H1 (cell line): ENCODE measurements at regions not wholly inside any gene's neighbourhood (a gene's known extent, or its start where the extent isn't known, plus 50 kb on each side); places are given as distances from the start of the nearest gene placed in this dataset.
A peak's percentile ranks its signal among the peaks of the same experiment; 100 is the strongest.

Experiments
- CTCF ChIA-PET: fragments of 300-600 bp; sonication (Branson Sonifier 250); formaldehyde crosslinking; loops from one replicate; lab custom pipeline; 2021; ENCODE audit not compliant: partially characterized antibody; lab: Charles Lee
- POLR2A ChIA-PET: fragments of 300-600 bp; sonication (Branson Sonifier 250); formaldehyde crosslinking; loops from one replicate; lab custom pipeline; 2021; ENCODE audit warnings: inconsistent platforms; ENCODE audit not compliant: partially characterized antibody; lab: Charles Lee
- DNase-seq, 2 experiments: peaks; one replicate each; pipeline versions ENCODE4 v3.0.0 to v3.0.0-alpha.2; 2010 to 2022; ENCODE audit warnings: low spot score in 2 of 2, low read depth in 1 of 2, mixed read lengths in 1 of 2
- FAIRE-seq: peaks from 2 replicates; lab custom pipeline; 2011; peaks lifted over from hg19 to GRCh38; lab: Jason Lieb, UNC
- H2AFZ ChIP-seq: 2 replicates; pipeline ENCODE4 v1.8.1; 2012; ENCODE audit warnings: low read length, inconsistent platforms
- H2AK5ac ChIP-seq: 2 replicates; pipeline ENCODE4 v1.6.1; 2013; ENCODE audit warnings: low read depth, low read length
- H2BK120ac ChIP-seq: replicated peaks from 2 replicates; pipeline ENCODE3; 2013; ENCODE audit warnings: low read depth, low read length, inconsistent platforms
- H2BK12ac ChIP-seq: 2 replicates; pipeline ENCODE4 v1.6.1; 2013; ENCODE audit warnings: low read depth, low read length
- H2BK15ac ChIP-seq: 2 replicates; pipeline ENCODE4 v1.6.1; 2013; ENCODE audit warnings: low read length
- H2BK20ac ChIP-seq: 2 replicates; pipeline ENCODE4 v1.6.1; 2013; ENCODE audit warnings: low read length
- H2BK5ac ChIP-seq: 2 replicates; pipeline ENCODE4 v1.6.1; 2013; ENCODE audit warnings: low read depth, low read length
- H3K14ac ChIP-seq: 2 replicates; pipeline ENCODE4 v1.6.1; 2013; ENCODE audit warnings: inconsistent platforms; ENCODE audit not compliant: insufficient read length
- H3K18ac ChIP-seq: 2 replicates; pipeline ENCODE4 v1.6.1; 2013; ENCODE audit warnings: low read length; ENCODE audit errors: extremely low read depth
- H3K23ac ChIP-seq: 2 replicates; pipeline ENCODE4 v1.6.1; 2013; ENCODE audit warnings: inconsistent platforms; ENCODE audit not compliant: insufficient read length
- H3K23me2 ChIP-seq: 2 replicates; pipeline ENCODE4 v1.6.1; 2013; ENCODE audit warnings: low read depth, low read length
- H3K27ac ChIP-seq: 2 replicates; pipeline ENCODE4 v1.6.1; 2011; ENCODE audit warnings: low read depth, low read length, inconsistent platforms
- H3K27me3 ChIP-seq, 4 experiments: replicated peaks in 1 of 4; 1 replicate in 1 of 4; 2 replicates in 3 of 4; pipeline versions ENCODE4 v1.6.1 to v1.8.1; 2011 to 2013; ENCODE audit warnings: low read length in 3 of 4, mild to moderate bottlenecking in 3 of 4, inconsistent platforms in 2 of 4, mixed read lengths in 2 of 4, moderate library complexity in 1 of 4; ENCODE audit not compliant: control insufficient read depth in 3 of 4, insufficient read depth in 3 of 4; ENCODE audit errors: extremely low read depth in 1 of 4
- H3K36me3 ChIP-seq, 4 experiments: 2 replicates each; pipeline versions ENCODE4 v1.6.1 to v1.8.1; 2011 to 2013; ENCODE audit warnings: mild to moderate bottlenecking in 4 of 4, low read length in 3 of 4, moderate library complexity in 2 of 4, control low read depth in 1 of 4, inconsistent platforms in 1 of 4; ENCODE audit not compliant: insufficient read depth in 4 of 4, control insufficient read depth in 2 of 4
- H3K4ac ChIP-seq: replicated peaks from 2 replicates; pipeline ENCODE3; 2013; ENCODE audit warnings: low read length, low read depth, mixed read lengths, inconsistent platforms; ENCODE audit not compliant: insufficient read length
- H3K4me1 ChIP-seq, 4 experiments: replicated peaks in 1 of 4; 1 replicate in 1 of 4; 2 replicates in 3 of 4; pipeline versions ENCODE4 v1.6.1 to v1.8.1; 2011 to 2013; ENCODE audit warnings: low read length in 3 of 4, inconsistent platforms in 2 of 4, mixed read lengths in 1 of 4; ENCODE audit not compliant: insufficient read depth in 4 of 4, control insufficient read depth in 3 of 4
- H3K4me2 ChIP-seq, 2 experiments: 2 replicates each; pipeline versions ENCODE4 v1.6.1 to v1.8.1; 2011 to 2013; ENCODE audit warnings: low read depth in 2 of 2, low read length in 2 of 2, control low read depth in 1 of 2, inconsistent platforms in 1 of 2, mild to moderate bottlenecking in 1 of 2; ENCODE audit not compliant: insufficient read depth in 1 of 2
- H3K4me3 ChIP-seq, 4 experiments: fragments of 200-600, 300-600 bp in 1 of 4; sonication (generic), shearing (Covaris generic), sonication (Bioruptor Twin) in 1 of 4; 2 replicates each; pipeline versions ENCODE4 v1.5.1 to v1.8.1; 2011 to 2016; ENCODE audit warnings: low read length in 4 of 4, low read depth in 3 of 4, control low read depth in 2 of 4, inconsistent platforms in 2 of 4, mild to moderate bottlenecking in 2 of 4, mixed read lengths in 1 of 4, moderate library complexity in 1 of 4; ENCODE audit not compliant: insufficient read depth in 2 of 4; ENCODE audit errors: extremely low read depth in 1 of 4
- H3K56ac ChIP-seq: replicated peaks from 2 replicates; pipeline ENCODE3; 2013; ENCODE audit warnings: low read depth, mild to moderate bottlenecking, mixed read lengths, low read length, inconsistent platforms; ENCODE audit not compliant: insufficient read length
- H3K79me1 ChIP-seq: 2 replicates; pipeline ENCODE4 v1.6.1; 2013; ENCODE audit warnings: low read depth, low read length, control low read depth
- H3K79me2 ChIP-seq, 2 experiments: 2 replicates each; pipeline versions ENCODE4 v1.6.1 to v1.8.1; 2012 to 2013; ENCODE audit warnings: low read length in 2 of 2, mild to moderate bottlenecking in 2 of 2, inconsistent platforms in 1 of 2; ENCODE audit not compliant: insufficient read depth in 2 of 2, control insufficient read depth in 1 of 2
- H3K9ac ChIP-seq, 4 experiments: replicated peaks in 1 of 4; 1 replicate in 1 of 4; 2 replicates in 3 of 4; pipeline versions ENCODE4 v1.6.1 to v1.8.1; 2011 to 2013; ENCODE audit warnings: low read depth in 3 of 4, low read length in 3 of 4, control low read depth in 2 of 4, mild to moderate bottlenecking in 2 of 4, moderate library complexity in 2 of 4, inconsistent platforms in 1 of 4; ENCODE audit errors: extremely low read depth in 1 of 4
- H3K9me3 ChIP-seq, 2 experiments: 2 replicates each; pipeline versions ENCODE4 v1.6.1 to v1.8.1; 2012 to 2013; ENCODE audit warnings: mild to moderate bottlenecking in 2 of 2, moderate library complexity in 2 of 2, control low read depth in 1 of 2, inconsistent platforms in 1 of 2, low read depth in 1 of 2, low read length in 1 of 2, mixed read lengths in 1 of 2; ENCODE audit not compliant: insufficient read depth in 2 of 2
- H4K20me1 ChIP-seq, 2 experiments: replicated peaks in 1 of 2; 2 replicates each; pipeline versions ENCODE3 to v1.8.1; 2011 to 2013; ENCODE audit warnings: inconsistent platforms in 2 of 2, low read length in 2 of 2, mild to moderate bottlenecking in 1 of 2; ENCODE audit not compliant: insufficient read depth in 2 of 2, control insufficient read depth in 1 of 2
- H4K5ac ChIP-seq: 2 replicates; pipeline ENCODE4 v1.6.1; 2013; ENCODE audit warnings: low read length, low read depth, mixed read lengths, inconsistent platforms; ENCODE audit not compliant: insufficient read length
- H4K8ac ChIP-seq: 2 replicates; pipeline ENCODE4 v1.8.0; 2013; ENCODE audit warnings: mild to moderate bottlenecking, moderate library complexity, low read length, inconsistent platforms; ENCODE audit not compliant: insufficient read depth; ENCODE audit errors: extremely low read depth
- H4K91ac ChIP-seq: replicated peaks from 2 replicates; pipeline ENCODE3; 2013; ENCODE audit warnings: low read length, mixed read lengths, inconsistent platforms; ENCODE audit not compliant: insufficient read length
- CBX5 ChIP-seq: fragments of 300-800, 300-1000 bp; sonication (generic); IDR thresholded peaks from 2 replicates; pipeline ENCODE4 v1.7.1; 2016; ENCODE audit warnings: antibody characterized with exemption, low read length, low read depth
- CTBP2 ChIP-seq: IDR thresholded peaks from 2 replicates; pipeline ENCODE4 v1.7.0; 2011; ENCODE audit warnings: borderline replicate concordance, mild to moderate bottlenecking, moderate library complexity, mixed read lengths, low read length; ENCODE audit not compliant: insufficient read depth, insufficient read length
- EP300 ChIP-seq, 2 experiments: IDR thresholded peaks; 1 replicate in 1 of 2; 2 replicates in 1 of 2; pipeline ENCODE4 v1.6.1; 2011 to 2012; ENCODE audit warnings: low read depth in 2 of 2, low read length in 2 of 2, mild to moderate bottlenecking in 2 of 2, borderline replicate concordance in 1 of 2, inconsistent platforms in 1 of 2, moderate library complexity in 1 of 2
- JUND ChIP-seq: IDR thresholded peaks from 2 replicates; pipeline ENCODE4 v1.6.1; 2011; ENCODE audit warnings: mild to moderate bottlenecking, improper control_type of control experiment, low read length
- NANOG ChIP-seq: IDR thresholded peaks from 2 replicates; pipeline ENCODE4 v1.6.1; 2011; ENCODE audit warnings: low read length, low read depth, mild to moderate bottlenecking, inconsistent platforms; ENCODE audit not compliant: insufficient read depth, poor library complexity, severe bottlenecking
- PHF8 ChIP-seq: fragments of 200-600 bp; sonication (generic); conservative IDR thresholded peaks from 2 replicates; pipeline ENCODE4 v1.7.1; 2012; ENCODE audit warnings: low read depth, mild to moderate bottlenecking, inconsistent platforms, low read length, moderate library complexity
- POU5F1 ChIP-seq: IDR thresholded peaks from 2 replicates; pipeline ENCODE4 v1.6.1; 2011; ENCODE audit warnings: low read depth, mild to moderate bottlenecking, low read length, moderate library complexity
- RNF2 ChIP-seq: fragments of 200-900, 300-1000 bp; sonication (generic); IDR thresholded peaks from 2 replicates; pipeline ENCODE4 v1.7.1; 2016; ENCODE audit warnings: borderline replicate concordance, low read depth, mild to moderate bottlenecking, antibody characterized with exemption, low read length; ENCODE audit not compliant: poor library complexity, severe bottlenecking; ENCODE audit errors: missing control alignments
- SP4 ChIP-seq: IDR thresholded peaks from 2 replicates; pipeline ENCODE4 v1.6.1; 2012; ENCODE audit warnings: low read length, inconsistent platforms
- WGBS, 2 experiments: shearing (Covaris generic) in 1 of 2; methylation state at CpG; one replicate each; pipeline versions ENCODE4 v1.1.6 to v1.1.7; 2013 to 2015; ENCODE audit warnings: low lambda C conversion rate in 2 of 2, mixed read lengths in 2 of 2, inconsistent platforms in 1 of 2, low coverage in 1 of 2, missing lambda C conversion rate in 1 of 2; ENCODE audit not compliant: insufficient replicate concordance in 2 of 2, insufficient coverage in 1 of 2, insufficient read length in 1 of 2; ENCODE audit errors: extremely low coverage in 1 of 2, missing lambda C conversion rate in 1 of 2; 5-methylcytosine and 5-hydroxymethylcytosine counted together

DNA sequence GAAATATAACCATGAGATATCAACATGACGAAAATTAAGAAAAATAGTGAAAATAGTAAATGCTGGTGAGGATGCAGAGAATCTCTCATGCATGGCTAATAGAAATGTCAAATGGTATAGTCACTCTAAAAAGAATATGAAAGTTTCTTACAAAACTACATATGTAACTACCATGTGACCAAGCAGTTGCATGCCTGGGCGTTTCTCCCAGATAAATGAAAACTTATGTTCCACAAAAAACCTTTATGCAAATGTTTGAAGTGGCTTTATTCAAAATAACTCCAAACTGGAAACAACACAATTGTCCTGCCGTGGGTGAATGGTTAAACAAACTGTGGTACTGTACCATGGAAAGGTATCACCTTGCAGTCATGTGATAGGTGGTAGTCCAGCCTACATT is 112.4 kb downstream of the HDGFL1 start:
- CTCF ChIA-PET = no interaction called here
- WGBS, 2 experiments = 89% methylated on average over 3 of the region's 3 CpGs; no CpG with 5 or more reads in 1 of the 2 experiments
- no peaks in the 10 kb centered on the region for H3K9me3 ChIP-seq

More for the DNA sequence above, 112.4 kb downstream of the HDGFL1 start:
- no peak overlapping the region for H2BK20ac ChIP-seq
- H3K4ac ChIP-seq = no peak overlapping the region
- no peaks in the 10 kb centered on the region for H3K79me2 ChIP-seq
- H4K8ac ChIP-seq = no peak overlapping the region
- no peak overlapping the region for H3K4me2 ChIP-seq
- no peak overlapping the region for H3K14ac ChIP-seq
- H2AFZ ChIP-seq = 0 out of 2 replicates have a peak overlapping the region, but pooled peaks have one; percentile 38
- H4K91ac ChIP-seq = no peak overlapping the region
- H3K36me3 ChIP-seq = no peaks in the 10 kb centered on the region
- no peak overlapping the region for H3K27ac ChIP-seq
- no peak overlapping the region for H3K56ac ChIP-seq
- no peaks in the 10 kb centered on the region for H3K79me1 ChIP-seq
- no peaks in the 10 kb centered on the region for H3K4me1 ChIP-seq
- no peak for FAIRE-seq
- H2BK15ac ChIP-seq = no peak overlapping the region
- no peak overlapping the region for H3K18ac ChIP-seq
- no peak for TF ChIP-seq EP300 (IDR thresholded peaks at IDR 0.05; ENCODE audit: borderline replicate concordance in 1 of 2, low read depth in 2 of 2, low read length in 2 of 2)
- no peak for TF ChIP-seq SP4
- TF ChIP-seq POU5F1 = no peak
- no peak for TF ChIP-seq PHF8
- no peak for TF ChIP-seq NANOG
- no peak for TF ChIP-seq RNF2
- TF ChIP-seq JUND = no peak
- TF ChIP-seq CBX5 = no peak
- TF ChIP-seq CTBP2 = no peak
- no peak overlapping the region for H3K23ac ChIP-seq
- no peaks in the 10 kb centered on the region for H3K27me3 ChIP-seq
- no peak overlapping the region for H2AK5ac ChIP-seq
- H3K23me2 ChIP-seq = no peaks in the 10 kb centered on the region; the same call in 1 of the 2 replicates
- H2BK5ac ChIP-seq = no peak overlapping the region
- no peak overlapping the region for H2BK12ac ChIP-seq
- no peak overlapping the region for H3K4me3 ChIP-seq
- POLR2A ChIA-PET = no interaction called here
- no peak overlapping the region for H2BK120ac ChIP-seq
- DNase-seq = no peak
- no peak overlapping the region for H4K5ac ChIP-seq
- H4K20me1 ChIP-seq = no peaks in the 10 kb centered on the region
- H3K9ac ChIP-seq = no peak overlapping the region
